ENCODE measurements at regions not wholly inside any gene's neighbourhood (a gene's known extent, or its start where the extent isn't known, plus 50 kb on each side); places are given as distances from the start of the nearest gene placed in this dataset.

DNA sequence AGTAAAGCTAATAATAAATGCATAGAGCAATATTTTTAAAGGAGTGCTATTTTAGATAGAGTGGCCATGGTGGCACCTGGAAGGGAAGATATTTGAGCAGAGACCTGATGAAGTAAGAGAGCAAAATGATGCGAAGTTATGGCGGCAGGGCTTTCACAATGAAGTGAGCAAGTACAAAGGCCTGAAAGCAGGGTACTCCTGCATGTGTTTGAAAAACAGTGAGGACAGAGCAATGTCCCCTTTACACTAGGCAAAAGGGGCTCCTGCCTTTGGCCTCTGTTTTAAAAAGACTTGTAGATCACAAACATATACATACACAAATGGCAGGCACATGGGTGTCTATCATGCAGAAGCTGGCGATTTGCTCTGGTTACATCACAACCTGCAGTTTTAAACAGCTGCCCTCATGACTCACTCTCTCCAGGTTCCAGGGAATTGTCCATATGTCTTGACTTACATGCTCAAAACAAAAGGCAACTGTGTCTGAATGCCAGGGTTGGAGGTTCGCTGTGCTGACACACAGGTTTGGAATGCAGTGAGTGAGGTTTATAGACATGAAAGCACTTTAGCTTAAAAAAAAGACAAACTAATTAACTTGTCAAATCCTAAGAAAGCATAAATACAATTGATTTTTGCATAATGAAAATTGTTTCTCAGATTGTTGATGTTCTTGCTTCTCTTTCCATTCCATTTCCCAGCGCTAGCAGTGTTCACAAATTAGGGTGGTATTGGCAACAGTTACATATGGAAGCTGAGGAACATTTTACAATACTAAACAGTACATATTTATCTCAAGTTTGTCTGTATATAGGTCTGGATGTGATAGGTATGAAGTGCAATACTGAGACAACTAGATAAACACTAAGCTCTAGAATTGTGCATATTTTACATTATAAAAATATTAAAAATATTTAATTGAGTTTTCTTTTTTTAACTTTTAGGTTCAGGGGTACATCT lies 313.9 kb downstream of the BARHL2 start:
- peak; percentile 36 for DNase-seq (ENCODE audit: low spot score)

DNA sequence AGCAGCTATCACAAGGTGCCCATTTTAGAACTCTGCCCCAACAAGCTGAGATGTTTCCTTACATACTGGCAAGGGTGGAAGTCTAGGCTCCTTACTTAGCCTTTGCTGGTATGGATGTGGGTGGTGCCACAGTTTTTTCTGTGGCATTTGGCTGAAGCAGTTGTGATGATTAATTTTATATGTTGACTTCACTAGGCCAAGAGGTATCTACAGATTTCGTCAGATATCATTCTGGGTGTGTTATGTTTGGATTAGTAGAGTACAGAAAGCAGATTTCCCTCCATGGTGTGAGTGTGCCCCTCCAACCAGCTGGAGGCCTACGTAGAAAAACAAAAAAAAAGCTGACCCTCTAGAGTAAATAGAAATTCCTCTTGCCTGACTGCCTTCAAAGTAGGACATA lies 317.0 kb downstream of the BARHL2 start:
- DNase-seq (ENCODE audit: low spot score), result no peak

DNA sequence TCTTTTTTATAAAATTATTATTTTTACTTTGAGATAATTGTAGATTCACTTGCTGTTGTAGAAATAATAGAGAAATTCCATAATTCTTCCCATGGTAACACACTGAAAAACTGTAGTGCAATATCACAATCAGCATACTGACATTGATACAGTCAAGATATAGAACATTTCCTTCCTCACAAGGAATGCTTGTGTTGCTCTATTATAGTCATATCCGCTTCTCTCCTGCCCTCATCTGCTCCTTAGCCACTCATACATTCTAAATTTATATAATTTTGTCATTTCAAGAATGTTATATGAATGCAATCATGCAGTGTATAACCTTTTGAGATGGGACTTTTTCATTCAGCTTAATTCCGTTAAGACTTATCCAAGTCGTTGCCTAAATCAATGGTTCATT lies 320.2 kb downstream of the BARHL2 start:
- DNase-seq (ENCODE audit: low spot score), result no peak

DNA sequence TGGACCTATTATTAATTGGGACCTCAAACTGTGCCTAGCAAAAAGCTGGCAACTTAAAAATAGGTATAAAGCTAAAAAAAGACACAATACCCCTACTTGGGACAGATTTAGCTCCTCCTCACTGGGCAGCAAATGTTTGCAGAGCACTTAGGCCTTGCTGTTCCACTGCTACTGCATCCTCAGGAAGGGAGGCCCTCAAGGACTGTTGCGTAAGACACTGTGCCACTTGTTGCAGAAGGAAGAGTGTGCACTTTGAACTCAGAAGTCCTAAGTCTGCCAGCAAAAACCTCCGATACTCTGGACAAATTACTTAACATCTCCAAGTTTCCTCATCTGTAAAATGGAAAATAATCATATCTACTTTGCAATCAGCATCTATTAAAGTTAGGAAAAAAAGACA lies 322.9 kb downstream of the BARHL2 start:
- no peak for DNase-seq (ENCODE audit: low spot score)

DNA sequence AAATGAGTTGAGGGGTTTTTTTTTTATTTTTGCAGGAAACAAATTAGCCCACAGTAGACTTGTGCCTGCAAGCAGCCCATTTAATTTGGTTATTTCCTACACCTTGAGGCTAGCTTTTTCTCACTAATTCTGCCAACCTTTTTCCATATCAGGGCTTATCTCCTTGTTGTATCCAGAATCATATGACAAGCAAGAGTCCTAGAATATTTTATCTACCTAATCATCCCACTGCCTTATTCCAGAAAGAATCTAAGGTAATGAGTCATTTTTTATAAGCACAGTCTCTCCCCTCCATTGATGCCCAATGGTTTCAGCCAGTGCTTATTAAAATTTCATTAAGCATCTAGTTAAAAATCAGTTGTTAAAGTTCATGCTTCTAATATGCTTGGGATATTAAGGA lies 324.1 kb downstream of the BARHL2 start:
- DNase-seq (ENCODE audit: low spot score), result no peak

DNA sequence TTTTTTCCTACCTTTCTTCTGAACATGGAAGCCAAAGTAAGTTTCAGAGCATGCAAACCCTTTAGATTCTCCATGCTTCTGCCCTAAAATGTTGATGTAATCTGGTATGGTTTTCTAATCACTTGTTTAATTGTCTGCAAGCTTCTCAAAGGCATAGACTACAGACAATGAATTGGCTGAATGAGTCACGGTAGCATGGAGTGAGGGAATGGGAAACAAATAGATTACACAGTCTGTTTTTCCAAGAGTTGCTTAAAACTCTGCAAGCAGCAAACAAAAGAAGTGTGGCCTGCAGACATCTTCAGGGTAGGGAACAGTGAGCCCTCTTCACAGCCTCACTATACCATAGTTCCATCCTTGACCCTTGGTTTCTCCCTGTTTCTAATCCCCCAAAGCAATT lies 326.0 kb downstream of the BARHL2 start:
- DNase-seq (ENCODE audit: low spot score), result no peak

DNA sequence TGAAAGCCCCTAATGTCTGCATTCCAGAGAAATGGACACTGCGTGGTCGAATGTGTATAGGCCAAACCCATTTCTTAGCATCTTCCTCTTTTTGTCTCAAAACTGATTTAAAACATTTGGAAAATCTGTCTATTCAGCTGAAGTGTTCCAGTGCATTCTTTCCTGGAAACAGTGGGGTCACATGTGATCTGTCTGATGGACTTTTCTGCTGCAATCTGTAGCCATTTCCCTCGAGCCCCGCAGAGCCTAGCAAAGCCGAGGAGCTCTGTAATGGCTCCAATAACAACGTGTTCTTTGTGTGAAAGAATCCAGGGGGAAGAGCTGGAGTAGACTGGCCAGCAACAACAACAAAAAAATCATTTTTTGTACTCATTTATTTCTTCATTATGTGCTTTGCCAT lies 329.3 kb downstream of the BARHL2 start:
- no peak for DNase-seq (ENCODE audit: low spot score)

DNA sequence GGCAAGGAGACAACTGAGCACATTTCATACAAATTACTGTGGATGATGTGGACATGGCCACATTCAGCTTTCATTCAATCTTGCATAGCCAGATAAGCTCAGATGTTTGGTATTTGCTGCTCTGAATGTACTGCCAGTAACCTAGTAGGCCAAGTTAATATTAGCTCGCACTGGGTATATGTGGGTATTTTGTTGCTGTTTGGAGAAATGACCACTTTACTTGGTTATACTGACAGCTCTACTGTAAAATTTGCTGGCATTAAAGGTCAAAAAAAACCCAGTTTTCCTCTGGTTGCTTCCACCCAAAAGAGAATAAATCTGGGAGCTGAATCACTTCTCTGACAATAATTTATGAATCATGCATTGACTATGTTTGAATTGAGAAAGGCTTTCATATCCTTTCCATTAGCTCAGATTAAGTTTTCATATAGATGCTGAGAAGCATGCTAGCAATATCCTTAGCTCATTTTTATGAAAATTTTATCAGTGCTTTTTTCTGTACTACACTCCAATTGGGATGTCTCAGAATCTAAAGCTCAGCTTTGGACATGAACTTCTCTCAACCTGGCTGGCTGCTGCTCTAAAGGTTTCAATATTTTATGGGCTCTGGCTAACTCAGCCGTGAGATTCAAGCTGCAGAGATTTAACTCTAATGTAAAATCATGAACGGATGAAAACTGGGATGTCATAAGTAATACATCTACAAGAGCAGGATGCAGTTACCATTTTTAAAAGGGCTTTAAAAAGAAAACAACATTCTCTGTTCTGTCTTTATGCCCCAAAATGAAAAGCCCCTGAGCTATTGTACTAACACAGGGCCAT lies 330.0 kb downstream of the BARHL2 start:
- no peak for DNase-seq (ENCODE audit: low spot score)

DNA sequence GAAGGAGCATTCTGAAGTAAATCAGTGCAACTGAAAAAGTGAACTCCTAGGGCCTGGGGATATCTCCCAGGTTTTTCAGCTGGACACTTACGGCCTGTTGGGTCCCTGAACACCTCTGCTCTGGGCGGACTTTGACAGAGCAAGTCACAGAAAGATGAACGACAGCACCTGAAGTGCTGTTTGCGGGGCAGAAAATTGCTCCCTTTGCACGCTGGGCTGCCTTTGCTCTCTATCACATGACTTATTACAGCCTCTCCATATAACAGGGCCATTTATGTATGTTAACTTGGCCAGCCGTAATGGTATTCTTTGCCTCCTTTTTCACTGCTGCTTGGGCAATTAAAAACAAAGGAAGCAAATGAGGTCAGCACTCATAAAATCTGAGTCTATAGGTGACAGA lies 332.9 kb downstream of the BARHL2 start:
- no peak for DNase-seq (ENCODE audit: low spot score)

DNA sequence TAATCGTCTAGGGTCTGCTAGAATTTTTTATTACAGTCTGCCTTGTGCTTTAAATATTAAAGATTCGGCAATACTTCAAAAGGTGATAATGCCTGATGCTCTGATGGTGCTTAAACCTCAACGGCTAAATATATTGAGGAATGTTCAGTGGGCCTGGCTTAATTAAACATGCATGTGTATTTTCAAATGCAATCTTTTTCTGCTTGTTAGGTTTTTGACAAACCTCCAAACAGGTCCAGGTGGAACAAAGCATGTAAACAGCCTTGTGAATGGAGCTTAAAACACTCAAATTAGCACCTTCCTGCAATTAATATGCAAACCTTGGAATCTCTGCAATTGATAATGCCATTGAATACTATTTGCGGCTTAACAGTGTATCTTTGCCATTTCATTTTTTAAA lies 334.9 kb downstream of the BARHL2 start:
- DNase-seq (ENCODE audit: low spot score), result no peak

DNA sequence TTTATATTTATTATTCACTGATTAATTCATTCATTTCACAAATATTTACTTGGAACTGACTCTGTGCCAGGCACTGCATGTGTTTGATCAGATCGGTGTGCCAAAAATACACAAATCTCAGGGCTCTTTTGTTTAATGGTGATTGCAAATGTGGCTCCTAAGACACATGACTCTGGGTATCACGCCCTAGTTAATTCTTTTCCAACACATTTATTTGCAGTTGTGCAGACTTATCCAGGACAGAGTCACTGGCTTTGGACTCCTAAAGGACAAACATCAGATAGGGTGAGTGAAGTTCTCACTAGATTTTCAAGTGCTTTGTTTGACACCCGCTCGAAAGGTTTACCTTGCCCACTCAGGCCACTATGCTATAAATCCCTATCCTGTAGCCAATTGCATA lies 335.5 kb downstream of the BARHL2 start:
- no peak for DNase-seq (ENCODE audit: low spot score)

DNA sequence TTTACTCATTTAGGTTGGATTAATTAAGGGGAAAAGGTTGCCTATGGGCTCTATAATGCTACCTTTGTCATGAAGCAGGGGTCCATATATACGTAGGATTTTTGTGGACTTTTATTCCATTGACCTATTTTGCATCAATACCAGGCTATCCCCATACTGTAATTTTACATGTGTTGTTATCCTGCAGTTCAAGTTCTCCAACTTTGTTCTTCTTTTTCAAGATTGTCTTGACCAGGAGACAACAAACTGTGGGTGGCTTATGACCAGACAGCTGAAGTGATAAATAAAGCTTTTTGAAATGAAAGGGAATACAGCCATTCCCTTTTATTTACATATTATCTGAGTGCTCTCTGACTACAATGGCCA lies 345.7 kb downstream of the BARHL2 start:
- no peak for DNase-seq (ENCODE audit: low spot score)

DNA sequence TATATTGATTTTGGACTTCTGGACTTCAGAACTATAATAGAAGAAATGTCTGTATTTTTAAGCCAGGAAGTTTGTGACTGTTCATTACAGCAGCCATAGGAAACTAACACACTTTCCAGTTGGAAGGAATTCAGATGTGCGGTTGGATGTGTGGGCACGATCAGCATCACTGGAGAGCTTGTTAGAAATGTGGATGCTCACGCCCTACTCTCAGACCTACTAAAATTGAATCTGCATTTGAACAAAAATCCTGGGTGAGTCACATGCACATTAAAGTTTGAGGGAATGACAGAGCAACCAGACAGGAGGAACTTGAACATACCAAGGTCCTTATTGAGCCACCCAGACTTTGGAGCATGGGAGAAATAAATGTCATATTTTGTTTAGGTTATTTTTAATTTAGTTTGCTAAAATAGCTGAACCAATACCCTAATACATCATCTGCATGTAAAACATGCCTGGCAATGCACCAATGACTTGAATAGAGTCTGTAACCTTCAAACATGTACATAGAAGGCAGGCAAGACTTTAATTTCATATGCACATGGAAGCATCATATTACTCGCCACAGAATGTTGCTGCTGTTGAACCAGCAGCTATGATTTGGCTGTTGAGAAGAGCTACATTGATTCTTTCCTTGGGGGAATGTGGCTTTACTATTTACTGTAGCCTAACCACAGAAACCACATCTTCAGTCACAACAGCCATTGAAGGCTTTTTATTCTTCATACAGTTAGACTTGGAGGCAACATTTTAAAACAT lies 346.2 kb downstream of the BARHL2 start:
- DNase-seq (ENCODE audit: low spot score), result no peak

DNA sequence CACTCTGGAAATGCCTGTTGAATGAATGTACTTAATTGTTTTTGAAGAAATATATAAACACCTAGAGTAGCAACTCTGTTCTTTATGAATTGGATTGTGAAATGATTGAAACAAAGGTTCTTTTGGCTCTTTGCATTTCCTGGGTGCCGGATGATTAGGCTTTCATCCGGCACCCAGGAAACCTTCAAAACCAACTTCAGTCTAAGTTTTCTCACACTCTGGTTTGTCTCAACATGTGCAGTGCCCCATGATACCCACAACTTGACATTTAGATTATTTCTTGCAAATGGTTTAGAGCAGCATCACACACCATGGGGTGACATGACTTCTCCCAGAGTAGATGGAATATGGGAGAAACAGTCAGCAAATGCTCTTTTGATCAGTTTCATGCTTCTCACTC lies 354.9 kb downstream of the BARHL2 start:
- no peak for DNase-seq (ENCODE audit: low spot score)

DNA sequence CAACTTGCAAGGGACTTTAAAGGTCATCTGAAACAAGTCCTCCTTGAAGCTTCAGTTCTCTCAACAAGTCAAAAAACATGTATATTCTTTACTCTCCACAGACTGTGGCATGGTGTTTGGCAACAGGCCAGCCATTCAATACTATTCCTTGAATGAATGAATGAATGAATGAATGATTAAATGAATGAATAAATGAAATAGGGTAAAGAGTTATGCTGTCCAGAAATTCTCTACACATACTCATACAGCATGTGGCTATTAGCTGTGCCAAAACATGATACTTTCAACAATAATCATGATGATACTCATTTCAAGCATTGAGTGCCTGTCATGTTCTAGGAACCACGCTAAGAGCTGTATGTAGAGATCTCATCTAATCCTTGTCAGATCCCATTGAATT lies 356.1 kb downstream of the BARHL2 start:
- DNase-seq (ENCODE audit: low spot score), result no peak

DNA sequence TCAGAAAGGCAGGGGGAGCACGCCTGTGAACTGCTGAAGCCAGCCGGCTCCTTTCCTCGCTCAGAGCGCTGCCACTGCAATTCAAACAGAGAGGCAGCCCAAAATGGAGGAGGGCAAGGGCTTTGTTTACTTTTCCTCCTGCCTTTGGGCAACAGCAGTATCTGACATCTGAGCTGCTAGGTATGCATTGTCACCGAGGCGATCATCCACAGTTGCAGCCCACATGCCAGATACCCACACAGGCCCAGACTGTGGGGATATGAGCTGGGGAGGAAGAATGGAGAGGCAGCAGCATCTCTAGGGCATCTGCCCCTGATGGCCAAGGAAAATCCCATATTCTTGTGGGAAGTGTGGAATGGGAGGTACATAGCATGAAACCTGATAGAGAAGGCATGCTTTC lies 357.1 kb downstream of the BARHL2 start:
- DNase-seq (ENCODE audit: low spot score), result no peak

DNA sequence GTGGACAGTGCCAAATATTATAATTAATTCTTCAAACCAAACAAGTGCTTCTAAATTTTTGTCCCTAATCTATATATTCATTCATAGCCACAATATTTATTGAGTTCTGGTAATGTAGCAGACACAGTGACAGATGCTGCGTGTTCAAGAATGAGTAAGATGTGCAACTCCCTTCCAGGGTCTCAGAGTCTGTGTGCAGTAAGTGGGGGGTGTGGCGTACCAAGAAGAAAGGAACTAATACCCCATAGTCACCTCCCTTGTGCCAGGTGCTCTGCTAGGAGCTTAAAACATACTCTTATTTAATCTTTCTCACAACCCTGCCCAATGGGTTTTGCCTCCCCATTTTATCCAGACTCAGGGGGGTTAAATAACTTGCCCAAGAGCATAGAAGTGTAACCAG lies 358.7 kb downstream of the BARHL2 start:
- no peak for DNase-seq (ENCODE audit: low spot score)

DNA sequence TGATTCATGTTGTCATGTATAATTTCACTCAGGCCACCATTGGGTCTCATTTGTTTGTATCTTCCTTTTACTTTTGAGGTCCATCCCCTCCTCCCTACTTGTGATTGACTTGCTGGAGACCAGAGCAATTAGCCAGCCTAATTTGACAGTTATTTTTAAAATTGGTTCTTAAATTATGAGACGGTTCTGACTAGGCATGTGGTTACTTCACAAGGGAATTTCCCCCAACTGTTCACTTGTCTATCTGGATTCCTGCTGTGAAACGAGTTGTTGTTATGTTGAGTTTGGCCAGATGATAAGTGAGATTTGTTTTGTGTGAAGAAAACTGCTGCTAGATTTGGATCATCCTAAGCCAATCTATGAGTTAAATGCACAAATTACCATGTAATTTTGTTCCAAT lies 359.1 kb downstream of the BARHL2 start:
- no peak for DNase-seq (ENCODE audit: low spot score)

DNA sequence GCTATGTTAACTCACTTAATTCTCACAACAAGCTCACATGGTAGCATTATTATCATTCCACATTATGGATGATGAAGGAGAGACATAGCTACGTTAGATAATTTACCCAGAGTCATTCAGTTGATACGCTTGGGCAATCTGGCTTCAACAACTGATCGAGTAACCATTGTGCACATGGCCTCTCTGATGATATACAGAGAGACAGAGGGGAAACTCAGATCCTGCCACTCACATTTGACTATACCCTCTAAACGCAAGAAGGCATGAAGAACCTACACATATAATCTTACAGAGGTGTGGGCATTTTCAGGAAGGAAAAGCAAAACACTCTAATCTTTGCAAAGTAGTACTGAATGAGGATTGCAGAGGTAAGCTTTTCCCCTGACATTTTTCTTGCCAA lies 360.1 kb downstream of the BARHL2 start:
- no peak for DNase-seq (ENCODE audit: low spot score)

DNA sequence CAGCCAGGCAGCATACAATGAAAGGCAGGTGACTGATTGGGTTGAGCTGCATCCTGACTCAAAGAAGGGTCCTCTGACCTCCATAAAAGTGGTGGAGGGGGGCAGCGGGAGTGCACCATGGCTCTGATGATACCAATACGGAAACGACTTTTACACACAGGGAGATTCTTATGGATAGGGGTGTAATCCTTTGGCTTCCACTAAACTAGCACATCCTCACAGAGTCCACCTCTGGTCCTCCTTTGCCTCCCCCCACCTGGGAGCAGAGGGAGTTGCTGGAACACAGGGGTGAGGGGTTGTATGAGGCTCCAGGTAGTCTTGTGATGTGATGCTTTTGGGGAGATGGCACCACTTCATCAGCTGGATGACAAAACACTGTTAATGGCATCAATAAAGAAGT lies 361.0 kb downstream of the BARHL2 start:
- no peak for DNase-seq (ENCODE audit: low spot score)

DNA sequence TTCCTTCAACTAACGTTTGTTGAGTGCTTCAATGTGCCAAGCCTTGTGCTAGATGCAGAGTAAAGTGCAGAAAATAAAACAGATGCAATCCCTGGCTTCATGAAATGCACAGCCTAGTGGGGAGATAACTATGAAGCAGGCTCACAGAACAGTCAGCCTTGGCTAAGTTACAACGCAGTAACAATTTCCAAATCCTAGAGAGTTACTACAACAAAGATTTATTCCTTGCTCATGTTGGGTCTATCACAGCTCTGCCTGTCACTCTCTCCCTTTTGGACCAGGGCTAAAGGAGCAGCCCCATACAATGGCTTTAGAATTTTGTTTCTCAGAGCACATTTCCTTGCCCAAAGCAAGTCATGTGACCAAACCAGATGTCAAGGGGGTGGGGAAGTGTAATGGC lies 359.8 kb downstream of the ZNF326 start:
- DNase-seq (ENCODE audit: low spot score), result no peak

DNA sequence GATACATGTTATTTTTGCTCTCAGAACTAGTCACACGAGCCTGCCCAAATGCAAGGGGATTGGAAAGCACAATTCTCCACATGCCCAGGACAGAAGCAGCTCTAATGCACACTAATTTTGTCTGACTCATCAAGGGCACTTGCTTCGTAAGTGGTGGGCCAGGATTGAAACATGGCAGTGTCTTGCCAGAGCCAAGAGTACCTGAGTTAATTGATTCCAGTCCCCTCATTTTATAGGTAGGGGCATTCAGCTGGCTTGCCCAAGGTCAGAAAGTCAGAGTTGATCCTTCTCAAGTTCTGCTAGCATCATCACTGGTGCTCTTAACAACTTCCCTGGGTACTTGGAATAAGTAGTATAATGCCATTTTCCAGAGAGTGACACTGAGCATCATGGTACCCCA lies 356.1 kb downstream of the ZNF326 start:
- DNase-seq (ENCODE audit: low spot score), result no peak

DNA sequence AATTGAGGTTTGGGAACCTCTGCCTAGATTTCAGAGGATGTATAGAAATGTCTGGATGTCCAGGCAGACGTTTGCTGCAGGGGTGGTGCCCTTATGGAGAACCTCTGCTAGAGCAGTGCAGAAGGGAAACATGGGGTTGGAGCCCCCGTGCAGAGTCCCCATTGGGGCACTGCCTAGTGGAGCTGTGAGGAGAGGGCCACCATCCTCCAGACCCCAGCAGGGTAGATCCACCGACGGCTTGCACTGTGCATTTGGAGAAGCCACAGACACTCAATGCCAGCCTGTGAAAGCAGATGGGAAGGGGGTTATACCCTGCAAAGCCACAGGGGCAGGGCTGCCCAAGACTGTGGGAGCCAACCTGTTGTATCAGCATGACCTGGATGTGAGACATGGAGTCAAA lies 354.6 kb downstream of the ZNF326 start:
- no peak for DNase-seq (ENCODE audit: low spot score)

All from AG20443 (cell line).